HG02610 (cell line): ENCODE measurements at regions not wholly inside any gene's neighbourhood (a gene's known extent, or its start where the extent isn't known, plus 50 kb on each side); places are given as distances from the start of the nearest gene placed in this dataset.
"Not testable (repeated sequence)": the region's sequence is repeated elsewhere in the genome, so short reads cannot be mapped to it uniquely, and the experiment has no call there.

Experiments
- ATAC-seq: cut with Tn5 transposase; IDR thresholded peaks from one replicate; pipeline ENCODE4 v1.9.1; 2021; ENCODE audit warnings: mild to moderate bottlenecking, moderate library complexity; ENCODE audit not compliant: unreplicated experiment

- no peak for ATAC-seq
These were observed 197.5 kb upstream of the FLRT2 start for GRCh38 chr14:85332401-85332800.

DNA sequence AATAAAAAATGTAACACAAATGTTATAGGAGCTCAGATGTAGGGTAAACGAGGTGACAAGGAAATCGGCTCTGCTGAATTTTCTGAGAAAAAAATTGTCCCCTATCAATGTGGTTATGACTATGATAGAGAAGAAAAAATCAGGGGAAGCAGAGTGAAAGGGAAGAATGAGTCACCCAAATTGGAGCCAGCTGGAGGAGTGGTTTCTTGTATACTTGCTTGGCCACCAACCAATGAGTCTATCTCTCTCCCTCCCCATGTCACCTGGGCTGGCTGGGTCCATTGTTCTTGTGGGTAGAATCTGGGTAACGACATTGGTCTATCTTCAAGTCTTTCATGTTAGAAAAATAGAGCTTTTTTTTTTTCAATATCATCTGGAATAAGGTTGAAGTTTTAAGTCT, 196.6 kb upstream of the FLRT2 start:
- ATAC-seq = no peak

- no peak for ATAC-seq
These were observed 196.1 kb upstream of the FLRT2 start for GRCh38 chr14:85333841-85334240.

DNA sequence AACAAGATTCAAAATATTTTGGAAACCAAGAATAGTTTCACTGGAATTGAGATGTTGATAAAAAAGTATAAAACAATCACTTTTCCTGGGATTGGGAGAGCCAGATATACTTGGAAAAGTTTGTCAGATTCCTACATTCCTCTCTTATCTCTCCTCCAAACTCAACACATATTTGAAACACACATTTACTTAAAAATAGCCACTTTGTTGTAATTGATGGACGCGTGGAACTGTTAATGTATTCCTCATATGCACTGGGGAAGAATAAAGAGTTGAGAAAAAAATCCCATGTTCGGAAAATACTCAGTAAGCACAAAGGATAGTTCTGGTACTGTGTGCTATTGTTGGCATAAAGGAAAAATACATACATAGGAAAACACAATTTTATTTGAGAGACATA, 195.6 kb upstream of the FLRT2 start:
- no peak for ATAC-seq

GRCh38 chr14:85336257-85336656, 193.7 kb upstream of the FLRT2 start:
- no peak for ATAC-seq

DNA sequence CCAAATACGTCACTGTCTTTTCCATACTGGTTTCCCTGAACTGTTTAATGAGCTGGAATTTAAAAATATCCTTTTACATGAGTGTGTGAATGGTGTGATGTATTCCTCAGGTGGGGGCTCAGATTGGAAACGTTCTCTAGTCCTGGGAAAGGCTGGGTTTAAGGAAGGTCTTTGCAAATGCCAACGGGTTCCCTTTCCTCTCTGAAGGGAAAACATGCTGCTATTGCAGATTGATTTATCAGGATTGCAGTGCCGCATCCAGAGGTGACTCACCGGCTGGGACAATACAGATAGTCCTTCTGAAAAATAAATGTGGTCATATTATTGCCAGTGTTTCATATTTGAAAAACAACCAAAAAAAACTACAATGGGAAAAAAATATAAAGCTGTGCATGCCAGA, 193.1 kb upstream of the FLRT2 start:
- ATAC-seq = no peak

- no peak for ATAC-seq
These were observed 191.0 kb upstream of the FLRT2 start for GRCh38 chr14:85338895-85339294.

DNA sequence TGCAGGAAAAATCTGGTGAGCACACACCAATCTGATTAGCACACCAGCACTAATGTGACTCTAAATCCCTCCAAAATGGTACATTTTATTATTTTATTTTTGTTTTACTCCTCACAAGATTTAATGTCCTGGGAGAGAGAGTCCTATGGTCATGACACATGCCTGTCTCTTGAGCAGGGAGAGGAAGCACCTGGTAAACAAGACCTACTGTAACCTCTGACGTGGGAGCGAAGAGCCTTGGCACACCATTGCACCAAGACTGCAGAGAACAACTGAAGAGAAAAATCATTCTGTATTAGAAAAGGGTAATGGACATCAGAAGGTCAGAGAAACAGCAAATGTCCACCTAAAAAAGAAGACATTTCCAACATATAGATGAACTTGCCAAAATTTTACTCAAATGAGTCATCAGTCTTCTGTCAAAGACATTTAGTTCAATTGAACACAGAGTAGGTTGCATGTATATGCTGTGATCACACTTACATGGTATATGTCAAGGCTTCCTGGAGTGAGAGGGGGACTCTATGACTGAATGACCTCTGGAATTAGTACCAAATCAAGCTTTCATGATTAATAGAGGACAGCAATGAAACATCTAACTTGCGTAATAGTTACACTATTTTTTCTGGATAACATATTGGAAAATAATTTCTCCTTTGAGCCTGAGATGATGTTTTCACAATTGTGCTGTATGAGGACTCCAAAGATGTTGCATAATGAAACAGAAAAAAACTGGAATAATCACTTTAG, 186.9 kb upstream of the FLRT2 start:
- no peak for ATAC-seq

GRCh38 chr14:85344171-85344570, 185.8 kb upstream of the FLRT2 start:
- no peak for ATAC-seq

- ATAC-seq = no peak
These were observed 184.9 kb upstream of the FLRT2 start for GRCh38 chr14:85344847-85345570.

DNA sequence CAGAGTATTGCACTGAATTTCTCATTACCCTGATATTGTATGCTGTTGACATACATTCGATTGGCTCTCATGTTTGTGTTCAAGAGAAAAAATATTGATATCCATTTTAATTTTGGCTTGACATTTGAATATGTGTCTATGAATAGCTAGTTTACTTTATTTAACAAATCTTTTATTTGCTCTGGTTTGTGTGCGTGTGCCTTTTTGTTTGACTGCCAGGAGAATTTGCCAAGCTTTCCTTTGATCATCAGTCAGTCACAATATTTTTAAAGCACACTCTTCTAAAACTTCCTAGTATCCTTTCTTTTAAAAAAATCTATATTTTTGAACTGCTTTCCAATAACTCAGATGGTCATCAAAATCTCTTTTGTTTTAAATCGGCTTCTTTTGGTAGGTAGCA, 179.3 kb upstream of the FLRT2 start:
- no peak for ATAC-seq

- not testable (repeated sequence) for ATAC-seq
These were observed 177.4 kb upstream of the FLRT2 start for GRCh38 chr14:85352588-85352987.

DNA sequence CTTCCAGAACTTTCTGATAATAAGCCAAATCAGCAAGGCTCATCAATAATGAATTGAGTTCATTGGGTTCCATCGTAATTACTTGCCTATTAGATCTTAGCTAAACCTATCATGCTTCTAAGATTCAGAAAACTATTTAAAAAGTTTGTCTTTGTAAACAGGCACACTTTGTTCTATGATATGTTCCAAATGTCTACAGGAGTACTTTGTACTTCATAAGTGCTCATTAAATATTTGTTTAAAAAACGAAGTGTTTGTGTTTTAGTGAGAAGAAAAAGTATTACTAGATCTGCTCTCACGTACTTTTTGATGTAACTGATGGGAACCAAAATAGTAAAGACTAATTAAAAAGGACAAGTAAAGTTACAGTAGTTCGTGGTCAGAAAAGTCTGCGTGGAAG, 172.8 kb upstream of the FLRT2 start:
- no peak for ATAC-seq

DNA sequence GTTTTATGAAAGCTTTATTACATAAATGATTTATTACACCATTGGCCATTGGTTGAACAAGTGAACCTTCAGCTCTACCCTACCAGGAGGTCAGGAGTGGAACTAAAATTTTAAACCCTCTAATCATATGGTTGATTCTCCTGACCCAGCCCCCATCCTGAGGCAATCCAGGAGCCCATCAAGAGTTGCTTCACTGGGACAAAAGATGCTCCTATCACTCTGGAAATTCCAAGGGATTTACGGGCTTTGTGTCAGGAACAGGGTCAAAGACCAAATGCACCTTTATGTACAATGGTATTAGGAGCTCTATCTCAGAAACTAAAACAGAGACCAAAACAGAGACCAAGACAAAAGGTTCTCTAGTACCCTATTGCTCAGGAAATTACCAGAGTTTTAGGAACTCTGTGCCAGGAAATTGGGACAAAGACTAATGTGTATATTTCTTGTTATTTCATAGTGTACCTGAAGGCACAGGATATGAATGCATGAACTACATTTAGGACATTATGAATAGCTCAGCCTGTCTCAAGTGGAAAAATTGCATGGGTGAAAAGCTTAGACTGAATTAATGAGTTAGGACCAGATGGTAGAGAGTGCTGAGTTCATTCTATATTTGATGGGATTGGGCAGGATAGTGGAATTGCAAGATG, 171.7 kb upstream of the FLRT2 start:
- ATAC-seq = no peak

- ATAC-seq = no peak
These were observed 170.4 kb upstream of the FLRT2 start for GRCh38 chr14:85359505-85359904.

GRCh38 chr14:85363358-85363757, 166.6 kb upstream of the FLRT2 start:
- ATAC-seq = no peak

DNA sequence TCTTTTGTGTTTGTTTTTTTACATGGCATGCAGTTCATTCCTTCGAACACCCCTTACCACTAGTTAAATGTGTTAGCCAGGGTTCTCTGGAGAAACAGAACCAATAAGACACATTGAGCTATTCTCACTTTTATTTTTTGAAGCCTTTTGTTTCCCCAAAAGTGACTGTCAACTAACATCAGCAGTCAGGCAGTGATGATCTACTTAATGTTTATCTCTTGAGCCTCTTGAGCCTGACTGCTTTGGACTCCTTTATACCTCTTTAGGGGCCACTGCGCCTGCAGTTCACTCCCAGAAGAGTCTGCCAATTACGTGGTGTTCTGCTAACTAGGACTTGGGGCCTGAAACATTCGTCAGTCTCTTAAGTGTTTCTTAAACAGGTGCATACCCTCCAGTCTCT, 163.7 kb upstream of the FLRT2 start:
- no peak for ATAC-seq

DNA sequence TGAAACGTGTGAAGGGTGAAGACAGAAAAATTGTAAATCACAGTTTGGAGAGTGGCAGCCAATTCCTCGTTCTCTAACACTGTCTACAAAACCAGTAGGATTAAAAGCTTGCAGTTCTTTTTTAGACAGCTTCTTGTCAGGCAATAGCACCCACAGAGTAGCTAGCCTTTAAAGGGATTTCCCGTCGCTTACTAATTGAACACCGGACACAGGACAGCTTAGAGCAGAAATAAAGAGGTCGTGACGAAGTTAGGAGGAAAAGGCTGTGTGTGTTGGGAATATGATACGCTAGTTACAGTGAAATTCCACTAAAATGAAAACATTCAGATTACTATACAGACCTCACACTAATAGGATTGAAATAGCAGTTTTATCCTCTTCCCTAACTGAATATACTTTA, 149.1 kb upstream of the FLRT2 start:
- ATAC-seq = no peak

DNA sequence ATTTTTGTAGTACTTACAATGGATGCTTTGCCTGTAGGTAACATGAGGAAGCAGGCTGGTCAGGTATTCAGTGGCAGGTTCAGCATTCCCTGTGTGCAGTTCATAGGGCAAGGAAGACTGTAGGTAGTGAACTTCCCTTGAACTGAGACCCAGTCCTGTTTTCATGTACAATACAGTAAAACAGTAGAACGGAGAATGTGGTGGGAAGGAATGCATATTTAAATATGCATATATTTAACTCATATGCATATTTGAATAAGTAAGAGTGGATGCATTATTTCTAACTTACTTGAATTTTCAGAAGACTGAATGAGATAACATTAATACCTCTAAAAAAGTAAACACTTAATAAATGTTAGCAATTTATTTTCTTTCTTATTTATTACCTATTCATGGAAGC, 147.6 kb upstream of the FLRT2 start:
- ATAC-seq = no peak

DNA sequence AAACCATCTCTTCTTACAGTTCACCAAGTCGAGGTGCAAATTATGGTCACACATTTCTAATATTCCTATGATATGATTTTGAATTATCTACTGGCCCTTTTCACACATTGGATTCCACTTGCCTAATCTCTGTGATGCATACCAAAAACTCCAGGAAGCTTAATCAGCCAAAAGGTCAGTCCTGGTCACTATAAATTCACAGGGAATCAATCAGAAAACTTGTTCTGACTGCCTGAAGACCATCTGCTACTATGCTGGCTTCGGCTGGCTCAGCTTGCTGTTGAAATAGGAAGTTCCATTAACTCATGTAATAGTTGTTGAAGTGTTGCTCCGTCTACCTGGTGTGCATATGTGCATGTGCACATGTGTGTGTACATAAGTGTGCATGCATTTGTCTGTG, 142.8 kb upstream of the FLRT2 start:
- ATAC-seq = no peak

DNA sequence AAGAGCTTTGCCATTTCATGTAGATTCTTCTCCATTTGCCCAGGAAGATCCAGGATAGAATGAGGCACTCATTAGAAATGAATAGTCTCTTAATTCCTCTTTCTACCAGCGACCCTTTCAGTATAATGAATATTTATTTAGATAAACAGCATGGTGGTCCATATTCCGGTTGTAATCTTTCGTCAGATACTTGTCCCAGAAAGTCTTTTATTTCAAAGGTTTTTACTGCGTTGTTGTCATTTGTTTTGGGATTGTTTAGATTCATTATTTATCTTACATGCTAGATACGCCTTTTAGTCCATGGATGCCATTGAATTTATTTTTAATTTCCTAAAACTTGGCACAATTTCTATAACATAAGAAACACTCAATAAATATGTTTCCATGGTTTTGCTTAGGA, 139.7 kb upstream of the FLRT2 start:
- ATAC-seq = no peak

DNA sequence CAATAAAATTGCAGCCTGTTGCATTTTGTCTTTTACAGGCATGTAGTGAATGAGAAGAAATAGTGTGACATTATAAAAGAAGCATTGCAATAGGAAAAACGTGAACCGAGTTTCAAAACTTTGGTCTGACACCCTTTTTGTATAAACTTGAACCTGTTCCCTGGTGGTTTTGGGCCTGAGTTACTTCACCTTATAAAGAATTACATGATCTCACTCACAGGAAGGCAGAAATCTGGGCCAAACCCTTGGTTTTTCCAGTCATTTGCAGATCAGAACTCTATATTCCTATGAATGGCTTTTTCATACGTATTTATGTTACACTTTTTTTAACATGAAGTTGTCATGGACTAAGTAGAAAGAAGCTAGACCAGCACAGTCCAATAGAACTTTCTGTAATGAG, 138.5 kb upstream of the FLRT2 start:
- no peak for ATAC-seq
